Transverse colon (tissue), 4 donors: ENCODE measurements at regions not wholly inside any gene's neighbourhood (a gene's known extent, or its start where the extent isn't known, plus 50 kb on each side); places are given as distances from the start of the nearest gene placed in this dataset.

Experiments
- POLR2A ChIP-seq: fragments of 450-650 bp; IDR thresholded peaks from one replicate; pipeline ENCODE4 v1.6.1; 2016; ENCODE audit warnings: antibody characterized with exemption, mild to moderate bottlenecking, moderate library complexity
- POLR2AphosphoS5 ChIP-seq, 3 donors: sonication (generic); formaldehyde crosslinking; IDR thresholded peaks; one replicate each; pipeline ENCODE4 v1.6.1; 2016; ENCODE audit warnings: antibody characterized with exemption in 3 of 3
- TF ChIP-seq, protein P1 (sequence below), 5 experiments: fragments of 200-600 bp in 3 of 5; fragments of 450-650 bp in 2 of 5; sonication (generic) in 3 of 5; IDR thresholded peaks; 1 replicate in 2 of 5; 2 replicates in 3 of 5; pipeline ENCODE4 v1.5.1; 2016 to 2017; ENCODE audit warnings: antibody characterized with exemption in 5 of 5, inconsistent platforms in 3 of 5, mild to moderate bottlenecking in 2 of 5, moderate library complexity in 1 of 5

DNA sequence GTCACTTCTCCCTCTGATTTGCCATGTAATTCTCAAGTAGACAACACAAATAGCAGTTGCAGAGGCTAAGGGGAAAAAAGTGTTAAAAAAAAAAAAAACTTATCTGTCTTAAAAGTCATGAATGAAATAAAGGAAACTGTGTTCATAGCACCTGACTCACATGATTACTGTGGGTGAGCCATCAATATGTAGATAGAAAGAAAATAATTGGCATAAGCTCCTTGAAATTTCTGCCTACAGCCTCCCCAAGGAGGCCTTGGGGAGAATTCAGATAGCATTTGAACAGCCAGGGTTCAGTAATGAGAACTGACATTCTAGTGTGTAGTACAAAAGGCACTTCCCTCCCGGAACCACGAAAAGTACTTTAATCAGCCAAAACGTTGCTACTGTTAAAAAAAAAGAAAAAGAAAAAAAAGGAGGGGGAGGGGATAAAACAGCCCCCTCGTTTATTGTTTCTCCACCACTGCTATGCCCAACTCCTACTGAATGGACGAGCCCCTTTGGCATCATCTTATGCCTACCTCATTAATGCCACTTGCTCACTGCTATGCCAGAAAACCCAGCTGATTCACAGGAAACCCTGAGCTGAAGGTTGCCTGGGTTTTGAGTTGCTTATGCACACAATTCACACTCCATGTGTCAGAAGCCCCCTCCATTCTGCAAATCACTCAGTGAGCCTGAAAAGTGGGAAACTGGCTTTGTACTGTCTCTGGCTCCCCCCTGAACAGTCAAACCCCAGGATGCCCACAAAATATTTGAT, 65.5 kb upstream of the KLF7 start:
- TF ChIP-seq, protein P1, sequence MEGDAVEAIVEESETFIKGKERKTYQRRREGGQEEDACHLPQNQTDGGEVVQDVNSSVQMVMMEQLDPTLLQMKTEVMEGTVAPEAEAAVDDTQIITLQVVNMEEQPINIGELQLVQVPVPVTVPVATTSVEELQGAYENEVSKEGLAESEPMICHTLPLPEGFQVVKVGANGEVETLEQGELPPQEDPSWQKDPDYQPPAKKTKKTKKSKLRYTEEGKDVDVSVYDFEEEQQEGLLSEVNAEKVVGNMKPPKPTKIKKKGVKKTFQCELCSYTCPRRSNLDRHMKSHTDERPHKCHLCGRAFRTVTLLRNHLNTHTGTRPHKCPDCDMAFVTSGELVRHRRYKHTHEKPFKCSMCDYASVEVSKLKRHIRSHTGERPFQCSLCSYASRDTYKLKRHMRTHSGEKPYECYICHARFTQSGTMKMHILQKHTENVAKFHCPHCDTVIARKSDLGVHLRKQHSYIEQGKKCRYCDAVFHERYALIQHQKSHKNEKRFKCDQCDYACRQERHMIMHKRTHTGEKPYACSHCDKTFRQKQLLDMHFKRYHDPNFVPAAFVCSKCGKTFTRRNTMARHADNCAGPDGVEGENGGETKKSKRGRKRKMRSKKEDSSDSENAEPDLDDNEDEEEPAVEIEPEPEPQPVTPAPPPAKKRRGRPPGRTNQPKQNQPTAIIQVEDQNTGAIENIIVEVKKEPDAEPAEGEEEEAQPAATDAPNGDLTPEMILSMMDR (IDR thresholded peaks at IDR 0.05), result no peak
- TF ChIP-seq POLR2AphosphoS5 (IDR thresholded peaks at IDR 0.05) (no peak), POLR2A (no peak)
